ENCODE measurements at regions not wholly inside any gene's neighbourhood (a gene's known extent, or its start where the extent isn't known, plus 50 kb on each side); places are given as distances from the start of the nearest gene placed in this dataset.

DNA sequence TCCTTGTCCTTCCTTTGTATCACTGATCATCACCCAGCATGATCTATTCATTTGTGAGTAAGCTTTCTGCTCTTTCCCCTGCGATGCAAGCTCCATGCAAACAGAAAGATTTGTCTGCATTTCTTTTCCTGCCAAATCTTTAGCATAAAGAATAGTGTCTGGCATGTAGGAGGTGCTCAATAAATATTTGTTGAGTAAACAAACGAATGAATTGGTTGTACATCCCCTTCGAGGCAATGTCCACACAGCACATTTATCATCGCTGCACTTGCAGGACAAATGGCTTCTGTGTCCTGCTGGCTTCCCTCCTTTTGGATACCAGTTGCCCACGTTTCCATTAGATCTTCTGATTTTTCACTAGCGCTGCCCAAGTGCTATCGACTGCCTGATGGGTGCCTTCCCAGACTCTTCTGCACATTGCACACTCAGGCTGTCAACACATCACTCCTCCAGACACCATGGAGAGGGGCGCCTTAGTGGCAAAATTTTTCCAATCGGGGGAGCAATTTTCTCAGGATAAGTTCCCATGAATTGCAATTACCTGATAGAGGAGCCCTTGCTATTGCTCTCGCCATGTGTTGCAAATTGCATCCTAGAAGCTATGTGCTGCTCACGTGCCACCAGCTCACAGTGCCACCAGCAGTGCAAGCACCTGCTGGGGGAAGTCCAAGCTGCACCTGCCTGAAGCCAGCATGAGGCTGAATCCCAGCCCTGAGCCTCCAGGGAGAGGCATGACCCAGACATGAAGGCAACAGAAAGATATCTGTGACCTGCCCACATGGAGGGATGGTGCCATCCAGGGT lies 206.6 kb downstream of the KIF26A start:
- peak; percentile 25 for DNase-seq

DNA sequence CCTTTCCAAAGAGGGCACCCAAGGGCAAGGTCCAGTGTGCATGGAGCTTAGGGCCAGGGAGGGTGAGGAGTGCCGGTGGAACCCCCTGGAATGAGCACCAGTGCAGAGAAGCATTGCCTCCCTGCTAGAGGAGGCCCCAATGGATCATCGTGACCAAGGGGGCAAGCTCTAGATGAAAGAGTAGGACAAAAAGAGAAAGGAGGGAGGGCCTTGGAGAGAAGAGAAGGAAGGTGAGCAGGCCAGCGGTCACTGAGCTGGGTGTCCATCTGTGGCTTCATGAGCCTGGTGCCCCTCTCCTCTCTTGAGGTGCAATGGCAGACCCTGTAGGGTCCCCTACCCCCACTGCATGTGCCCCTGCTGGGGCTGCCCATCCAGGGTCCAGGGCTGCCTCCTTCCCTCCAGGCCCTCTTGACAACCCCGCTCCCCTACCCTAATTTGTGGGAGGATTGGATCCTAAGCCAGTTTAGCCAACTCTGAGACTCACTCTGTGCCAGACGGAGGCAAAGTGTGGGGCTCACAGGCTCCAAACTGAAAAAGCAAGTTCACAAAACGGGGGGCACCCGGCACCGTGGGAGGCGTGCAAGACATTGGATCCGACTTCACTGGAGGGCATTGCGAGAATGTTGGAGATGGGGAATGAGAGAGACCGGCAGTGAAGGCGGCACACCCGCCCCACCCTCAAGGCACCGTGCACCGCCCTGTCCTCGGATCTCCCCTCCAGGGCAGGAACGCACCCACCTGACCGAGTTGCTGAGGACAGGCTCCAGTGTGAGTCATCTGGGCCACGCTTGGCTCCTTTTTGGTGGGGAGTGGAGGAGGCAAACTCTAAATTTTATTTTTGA lies 207.5 kb downstream of the KIF26A start:
- DNase-seq = no peak

DNA sequence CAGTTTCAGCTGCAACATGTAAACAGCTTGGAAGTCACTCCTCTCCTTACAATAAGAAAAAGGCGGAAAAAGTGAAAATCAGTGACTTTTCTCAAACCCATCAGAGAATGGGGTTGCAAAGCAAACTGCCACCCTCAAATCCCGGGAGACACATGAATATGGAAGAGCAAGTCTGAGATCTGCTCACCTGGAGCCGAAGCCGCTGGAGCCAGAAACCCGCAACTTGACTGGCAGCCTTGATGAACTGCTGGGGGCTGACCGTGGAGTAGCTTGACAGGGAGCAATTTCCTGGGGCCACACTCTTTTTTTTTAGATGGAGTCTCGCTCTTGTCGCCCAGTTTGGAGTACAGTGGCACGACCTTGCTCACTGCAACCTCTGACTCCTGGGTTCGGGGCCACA lies 208.2 kb downstream of the KIF26A start:
- no peak for DNase-seq

DNA sequence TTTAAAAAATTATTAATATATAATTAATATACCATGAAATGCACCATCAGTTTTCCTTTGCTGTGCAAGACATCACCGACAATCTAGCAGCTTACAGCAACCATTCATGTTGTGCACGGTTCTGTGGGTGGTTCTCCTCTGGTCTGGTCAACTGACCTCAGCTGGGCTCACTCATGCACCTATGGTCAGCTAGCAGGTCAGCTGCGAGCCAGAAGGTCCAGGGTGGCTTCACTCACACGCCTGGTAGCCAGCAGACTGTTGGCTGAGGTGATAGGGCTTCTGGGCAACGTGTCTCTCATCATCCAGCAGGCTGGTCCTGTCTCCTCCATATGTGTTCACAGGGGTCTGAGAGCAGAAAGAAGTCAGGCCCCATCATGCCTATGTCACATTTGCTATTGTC lies 210.4 kb downstream of the KIF26A start:
- DNase-seq = no peak

- no peak for DNase-seq
These were observed 211.6 kb downstream of the KIF26A start for GRCh38 chr14:104349950-104350349.

GRCh38 chr14:104350463-104351185 lies 212.2 kb downstream of the KIF26A start:
- no peak for DNase-seq

GRCh38 chr14:104351849-104352492 lies 213.6 kb downstream of the KIF26A start:
- DNase-seq = no peak

DNA sequence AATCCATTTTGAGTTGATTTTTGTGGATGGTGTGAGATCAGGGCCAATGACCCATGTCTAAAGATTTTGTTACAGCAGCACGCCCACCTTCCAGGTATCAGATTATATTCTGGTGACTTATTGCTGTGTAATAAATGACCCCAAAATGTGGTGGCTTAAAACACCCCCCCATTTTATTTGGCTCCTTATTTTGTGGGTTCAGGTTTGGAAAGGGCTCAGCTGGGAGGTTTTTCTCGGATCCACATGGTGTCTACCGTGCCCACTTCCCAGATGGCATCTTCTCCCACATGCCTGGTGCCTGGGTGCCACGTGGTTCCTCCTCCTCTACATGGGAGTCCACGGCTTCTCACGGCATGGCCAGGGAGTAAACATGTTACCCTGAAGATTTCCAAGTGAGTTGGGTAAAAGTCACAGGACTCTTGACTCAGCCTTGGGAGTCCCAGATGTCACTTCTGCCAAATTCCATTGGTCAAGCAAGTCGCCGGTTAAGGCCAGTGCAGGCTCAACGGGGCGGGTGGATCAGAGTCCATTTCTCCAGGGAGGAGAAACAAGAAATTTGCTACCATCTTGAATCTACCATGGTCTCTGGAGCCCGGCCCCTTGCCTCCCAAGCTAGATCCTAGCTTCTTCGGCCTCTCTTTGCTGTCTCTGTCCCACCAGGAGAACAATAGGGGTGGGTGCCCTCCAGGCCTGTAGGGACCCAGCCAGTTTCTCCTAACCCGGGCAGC lies 214.3 kb downstream of the KIF26A start:
- DNase-seq = no peak

- no peak for DNase-seq
These were observed 215.0 kb downstream of the KIF26A start for GRCh38 chr14:104353221-104353920.

- no peak for DNase-seq
These were observed 215.7 kb downstream of the KIF26A start for GRCh38 chr14:104353921-104354701.

DNA sequence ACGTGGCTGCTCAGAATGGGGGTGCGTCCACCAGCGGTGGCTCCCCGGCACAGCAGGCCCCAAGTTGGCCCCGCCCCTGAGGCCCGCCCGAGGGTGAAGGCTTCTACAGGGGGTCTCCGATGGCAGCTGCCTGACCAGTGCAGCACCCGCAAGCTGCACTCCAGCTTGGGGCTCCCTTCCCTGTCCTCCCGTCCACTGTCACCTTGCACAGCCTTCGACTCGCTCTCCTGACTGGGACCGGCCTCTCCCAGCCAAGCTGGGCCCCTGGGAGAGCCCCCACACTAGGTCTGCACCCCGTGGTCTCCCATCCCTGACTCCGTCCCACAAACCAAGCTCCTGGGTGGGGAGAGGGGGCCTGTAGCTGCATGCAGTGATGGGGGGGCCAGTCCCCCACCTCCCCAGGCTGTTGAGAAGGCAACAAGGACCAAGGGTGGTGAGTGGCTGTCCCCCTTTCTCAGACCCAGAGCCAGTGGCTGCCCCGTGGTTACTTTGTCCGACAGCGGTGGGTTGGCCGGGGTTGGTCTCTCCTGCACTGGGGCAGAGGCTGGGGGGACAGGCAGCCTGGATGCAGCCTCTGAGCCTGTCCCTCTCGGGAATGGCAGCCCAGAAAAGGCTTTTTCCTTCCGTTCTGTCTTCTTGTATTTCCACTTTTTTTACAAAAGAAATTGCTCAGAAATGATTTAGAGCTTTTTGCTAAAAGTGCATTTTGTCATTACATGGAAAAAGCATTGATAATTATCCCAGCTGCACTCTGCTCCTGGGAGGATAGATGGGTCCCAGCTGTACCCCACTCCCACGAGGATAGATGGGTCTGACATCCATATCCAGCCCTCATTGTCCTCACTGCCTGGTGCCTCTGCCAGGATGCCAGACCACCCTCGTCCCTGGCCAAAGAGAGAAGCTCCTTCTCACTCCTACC lies 217.0 kb downstream of the KIF26A start:
- no peak for DNase-seq

GRCh38 chr14:104356020-104356737 lies 217.8 kb downstream of the KIF26A start:
- no peak for DNase-seq

- no peak for DNase-seq
These were observed 218.6 kb downstream of the KIF26A start for GRCh38 chr14:104356738-104357688.

- DNase-seq = no peak
These were observed 219.5 kb downstream of the KIF26A start for GRCh38 chr14:104357689-104358527.

DNA sequence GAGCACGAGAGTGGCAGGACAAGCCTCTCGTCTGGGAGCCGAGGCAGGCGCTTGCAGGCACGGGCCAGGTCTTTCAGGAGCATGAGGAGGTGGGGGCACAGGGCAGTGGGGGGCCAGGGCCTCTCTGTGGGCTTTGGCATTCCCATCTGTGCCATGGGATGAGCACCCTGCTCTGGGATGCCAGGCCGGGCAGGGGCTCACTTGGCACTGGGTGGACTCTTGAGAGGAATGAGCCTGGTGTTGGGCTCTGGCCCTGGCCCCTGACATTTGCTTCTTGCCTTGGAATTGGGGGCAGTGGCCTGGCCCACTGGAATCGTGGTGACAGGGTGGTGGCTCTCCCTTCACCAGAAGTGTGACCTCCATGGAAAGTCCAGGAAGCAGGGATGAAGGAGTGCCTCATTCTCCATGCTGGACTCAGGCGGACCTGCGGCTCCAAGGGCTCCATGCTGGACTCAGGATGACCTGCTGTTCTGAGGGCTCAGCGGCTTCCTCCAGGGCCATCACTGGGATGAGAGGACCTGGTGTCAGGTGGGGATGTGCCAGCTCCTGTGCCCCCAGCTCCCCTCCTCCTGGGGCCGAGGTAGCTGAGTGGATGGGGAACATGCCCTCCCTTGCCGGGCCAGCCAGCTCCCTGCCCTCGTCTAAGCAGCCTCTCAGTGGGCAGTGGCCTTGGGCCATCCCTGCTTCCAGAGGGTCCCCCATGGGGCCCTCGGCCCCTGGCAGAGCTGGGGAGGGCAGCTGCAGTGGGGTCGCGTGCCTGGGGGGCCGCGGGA lies 220.3 kb downstream of the KIF26A start:
- no peak for DNase-seq
